ENCODE measurements at regions not wholly inside any gene's neighbourhood (a gene's known extent, or its start where the extent isn't known, plus 50 kb on each side); places are given as distances from the start of the nearest gene placed in this dataset.

- CTCF ChIA-PET, result no interaction called here
- no peaks in the 10 kb centered on the region for H3K9me3 ChIP-seq (ENCODE audit: control insufficient read depth, insufficient read depth, low read depth, low read length)
- POLR2A ChIA-PET, result no interaction called here
- no peak for TF ChIP-seq RBAK (tag by site-specific recombination; IDR thresholded peaks at IDR 0.05)
- no peak for TF ChIP-seq KLF7 (tag by site-specific recombination; IDR thresholded peaks at IDR 0.05; ENCODE audit: borderline replicate concordance)
- TF ChIP-seq ZNF580 (tag by site-specific recombination; IDR thresholded peaks at IDR 0.05), result no peak
- TF ChIP-seq KLF1 (tag by site-specific recombination; IDR thresholded peaks at IDR 0.05), result no peak
- no peak for TF ChIP-seq ZNF777 (tag by site-specific recombination; IDR thresholded peaks at IDR 0.05; ENCODE audit: borderline replicate concordance)
- no peak for TF ChIP-seq ZNF670 (tag by site-specific recombination; IDR thresholded peaks at IDR 0.05; ENCODE audit: low read depth)
- TF ChIP-seq ZNF600 (tag by site-specific recombination; IDR thresholded peaks at IDR 0.05), result no peak
- TF ChIP-seq ZNF26 (tag by site-specific recombination; IDR thresholded peaks at IDR 0.05), result no peak
- TF ChIP-seq SP7 (tag by site-specific recombination; IDR thresholded peaks at IDR 0.05), result no peak
- no peak for TF ChIP-seq ZNF248 (tag by site-specific recombination; IDR thresholded peaks at IDR 0.05)
- no peak for TF ChIP-seq ZNF501 (tag by site-specific recombination; IDR thresholded peaks at IDR 0.05)
- TF ChIP-seq ZNF214 (tag by site-specific recombination; IDR thresholded peaks at IDR 0.05; ENCODE audit: borderline replicate concordance), result no peak
- no peak for TF ChIP-seq ZNF626 (tag by site-specific recombination; IDR thresholded peaks at IDR 0.05)
- TF ChIP-seq ZNF701 (tag by site-specific recombination; IDR thresholded peaks at IDR 0.05), result no peak
- no peak for TF ChIP-seq ZNF280D (tag by site-specific recombination; IDR thresholded peaks at IDR 0.05)
- H3K27ac ChIP-seq (ENCODE audit: extremely low read depth, low read depth, low read length), result no peak overlapping the region
- H3K4me3 ChIP-seq (ENCODE audit: low read depth, low read length), result no peak overlapping the region
- H3K4me1 ChIP-seq (ENCODE audit: control insufficient read depth, insufficient read depth, low read length), result peaks cover 6% of the 10 kb centered on the region; the same call in 1 of the 2 replicates
- H3K36me3 ChIP-seq (ENCODE audit: control insufficient read depth in 2 of 2, insufficient read depth in 1 of 2, low read length in 2 of 2), result no peaks in the 10 kb centered on the region
These were observed 182.8 kb upstream of the NTF3 start for GRCh38 chr12:5248999-5249526.

DNA sequence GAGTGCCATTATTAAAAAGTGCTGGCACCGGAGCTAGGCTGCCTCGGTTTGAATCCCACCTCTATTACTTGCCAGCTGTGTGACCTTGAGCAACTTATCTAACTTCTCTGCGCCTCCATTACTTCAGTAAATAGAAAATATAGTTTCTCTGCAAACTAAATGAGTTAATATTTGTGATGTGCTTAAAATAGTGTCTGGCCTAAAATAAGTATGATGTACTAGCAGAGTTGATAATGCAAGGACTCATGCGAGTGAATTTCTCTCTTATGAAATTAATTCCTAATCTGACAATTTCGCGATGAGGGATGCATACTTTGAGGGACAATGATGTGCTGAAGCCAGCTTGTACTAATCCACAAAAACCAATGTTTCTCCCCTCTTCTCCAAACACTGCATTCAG lies 180.8 kb upstream of the NTF3 start:
- Histone ChIP-seq H3K4me1 (ENCODE audit: control insufficient read depth, insufficient read depth, low read length) (no peaks in the 10 kb centered on the region), H3K4me3 (ENCODE audit: low read depth, low read length) (no peak overlapping the region), H3K36me3 (ENCODE audit: control insufficient read depth in 2 of 2, insufficient read depth in 1 of 2, low read length in 2 of 2) (no peaks in the 10 kb centered on the region), H3K27ac (ENCODE audit: extremely low read depth, low read depth, low read length) (no peak overlapping the region), H3K9me3 (ENCODE audit: control insufficient read depth, insufficient read depth, low read depth, low read length) (no peaks in the 10 kb centered on the region)
- ChIA-PET POLR2A (no interaction called here), CTCF (no interaction called here)
- TF ChIP-seq ZNF777 (tag by site-specific recombination; IDR thresholded peaks at IDR 0.05; ENCODE audit: borderline replicate concordance), result no peak

- no peaks in the 10 kb centered on the region for H3K36me3 ChIP-seq (ENCODE audit: control insufficient read depth in 2 of 2, insufficient read depth in 1 of 2, low read length in 2 of 2)
- no peaks in the 10 kb centered on the region for H3K9me3 ChIP-seq (ENCODE audit: control insufficient read depth, insufficient read depth, low read depth, low read length)
- H3K27ac ChIP-seq (ENCODE audit: extremely low read depth, low read depth, low read length), result no peak overlapping the region
- no peak overlapping the region for H3K4me3 ChIP-seq (ENCODE audit: low read depth, low read length)
- H3K4me1 ChIP-seq (ENCODE audit: control insufficient read depth, insufficient read depth, low read length), result no peaks in the 10 kb centered on the region
- CTCF ChIA-PET, result no interaction called here
- POLR2A ChIA-PET, result no interaction called here
- TF ChIP-seq ZNF677 (tag by site-specific recombination; IDR thresholded peaks at IDR 0.05) (no peak), ZFP37 (tag by site-specific recombination; IDR thresholded peaks at IDR 0.05) (no peak), ZBTB48 (tag by site-specific recombination; IDR thresholded peaks at IDR 0.05) (no peak), ZNF133 (tag by site-specific recombination; IDR thresholded peaks at IDR 0.05) (no peak), ZNF354C (tag by site-specific recombination; IDR thresholded peaks at IDR 0.05; ENCODE audit: borderline replicate concordance, low read depth) (no peak), ZNF548 (tag by site-specific recombination; IDR thresholded peaks at IDR 0.05) (no peak), ZNF530 (tag by site-specific recombination; IDR thresholded peaks at IDR 0.05; ENCODE audit: low read depth) (no peak), ZNF280D (tag by site-specific recombination; IDR thresholded peaks at IDR 0.05) (no peak), TRIM28 (IDR thresholded peaks at IDR 0.05; ENCODE audit: borderline replicate concordance, low read length) (no peak)
These were observed 180.1 kb upstream of the NTF3 start for GRCh38 chr12:5251786-5252185.
